Neural cell (in vitro differentiated cells): ENCODE measurements at regions not wholly inside any gene's neighbourhood (a gene's known extent, or its start where the extent isn't known, plus 50 kb on each side); places are given as distances from the start of the nearest gene placed in this dataset.

Source experiments
- H2AFZ ChIP-seq: fragments of 200-600, 300-800 bp; sonication (generic), shearing (Covaris generic); 2 replicates; pipeline ENCODE4 v1.6.0; 2014; ENCODE audit warnings: low read depth, mild to moderate bottlenecking, antibody characterized with exemption, low read length, moderate library complexity
- H3F3A ChIP-seq: fragments of 200-600 bp; shearing (Covaris generic); 2 replicates; pipeline ENCODE4 v1.6.1; 2016; ENCODE audit warnings: mild to moderate bottlenecking, moderate library complexity, mixed read lengths, antibody characterized with exemption, low read length; ENCODE audit not compliant: insufficient read depth, poor library complexity, severe bottlenecking
- H3K27ac ChIP-seq: fragments of 200-600, 300-800 bp; sonication (generic), shearing (Covaris generic); 2 replicates; pipeline ENCODE4 v1.5.1; 2014; ENCODE audit warnings: mild to moderate bottlenecking, low read length, moderate library complexity
- H3K27me3 ChIP-seq: fragments of 300-800, 200-600 bp; sonication (generic), shearing (Covaris generic); 2 replicates; pipeline ENCODE4 v1.6.0; 2014; ENCODE audit warnings: mild to moderate bottlenecking, low read depth, low read length, moderate library complexity; ENCODE audit not compliant: insufficient read depth
- H3K36me3 ChIP-seq: fragments of 300-800, 200-600 bp; sonication (generic), shearing (Covaris generic); 2 replicates; pipeline ENCODE4 v1.5.1; 2014; ENCODE audit warnings: mild to moderate bottlenecking, antibody characterized with exemption, low read length, moderate library complexity; ENCODE audit not compliant: insufficient read depth
- H3K4me2 ChIP-seq: fragments of 300-800, 200-600 bp; sonication (generic), shearing (Covaris generic); 2 replicates; pipeline ENCODE4 v1.6.0; 2014; ENCODE audit warnings: mild to moderate bottlenecking, low read length
- H3K4me3 ChIP-seq: fragments of 300-800, 200-600 bp; sonication (generic), shearing (Covaris generic); 2 replicates; pipeline ENCODE4 v1.5.1; 2014; ENCODE audit warnings: mild to moderate bottlenecking, low read length, moderate library complexity
- H3K79me2 ChIP-seq: fragments of 200-600 bp; shearing (Covaris generic); replicated peaks from 2 replicates; pipeline ENCODE4 v1.6.0; 2014; ENCODE audit warnings: mild to moderate bottlenecking, low read length, moderate library complexity; ENCODE audit not compliant: insufficient read depth
- H3K9ac ChIP-seq: fragments of 300-800, 200-600 bp; sonication (generic), shearing (Covaris generic); 2 replicates; pipeline ENCODE4 v1.6.1; 2016; ENCODE audit warnings: mild to moderate bottlenecking, low read length, mixed read lengths
- H3K9me2 ChIP-seq: fragments of 200-600 bp; shearing (Covaris generic); 2 replicates; pipeline ENCODE4 v1.6.1; 2016; ENCODE audit warnings: mild to moderate bottlenecking, low read length, mixed read lengths; ENCODE audit not compliant: insufficient read depth
- H3K9me3 ChIP-seq: fragments of 200-600, 300-800 bp; sonication (generic), shearing (Covaris generic); 2 replicates; pipeline ENCODE4 v1.6.1; 2016; ENCODE audit warnings: mild to moderate bottlenecking, mixed run types, low read length, moderate library complexity, mixed read lengths
- H4K20me1 ChIP-seq: fragments of 200-600 bp; shearing (Covaris generic); 2 replicates; pipeline ENCODE4 v1.6.1; 2016; ENCODE audit warnings: mild to moderate bottlenecking, mixed run types; ENCODE audit not compliant: insufficient read depth
- EP300 ChIP-seq: fragments of 450-650 bp; conservative IDR thresholded peaks from 2 replicates; pipeline ENCODE4 v1.6.1; 2014; ENCODE audit warnings: antibody characterized with exemption, mild to moderate bottlenecking, moderate library complexity; ENCODE audit not compliant: poor library complexity, severe bottlenecking
- EZH2 ChIP-seq: fragments of 200-600, 300-800 bp; shearing (Covaris generic), sonication (generic); IDR thresholded peaks from 2 replicates; pipeline ENCODE4 v1.6.1; 2014; ENCODE audit warnings: antibody characterized with exemption, low read length, borderline replicate concordance, mild to moderate bottlenecking; ENCODE audit not compliant: insufficient read depth, poor library complexity, severe bottlenecking
- MXI1 ChIP-seq: fragments of 450-650 bp; conservative IDR thresholded peaks from 2 replicates; pipeline ENCODE4 v1.6.1; 2014; ENCODE audit warnings: antibody characterized with exemption, mild to moderate bottlenecking; ENCODE audit not compliant: poor library complexity, severe bottlenecking
- POLR2AphosphoS5 ChIP-seq: IDR thresholded peaks from 2 replicates; pipeline ENCODE4 v1.6.1; 2012
- RAD21 ChIP-seq: fragments of 450-650 bp; conservative IDR thresholded peaks from 2 replicates; pipeline ENCODE4 v1.6.1; 2014; ENCODE audit warnings: antibody characterized with exemption, mild to moderate bottlenecking, moderate library complexity
- SMC3 ChIP-seq: fragments of 450-650 bp; conservative IDR thresholded peaks from 2 replicates; pipeline ENCODE4 v1.6.1; 2014; ENCODE audit warnings: antibody characterized with exemption, mild to moderate bottlenecking, moderate library complexity; ENCODE audit not compliant: poor library complexity
- TAF1 ChIP-seq: IDR thresholded peaks from 2 replicates; pipeline ENCODE4 v1.6.1; 2012; ENCODE audit warnings: low read depth
- TF ChIP-seq, protein P1 (sequence below): fragments of 450-650 bp; IDR thresholded peaks from 2 replicates; pipeline ENCODE4 v1.5.1; 2014; ENCODE audit warnings: antibody characterized with exemption, mild to moderate bottlenecking, moderate library complexity; ENCODE audit not compliant: poor library complexity, severe bottlenecking
- TF ChIP-seq, protein P2 (sequence below): IDR thresholded peaks from 2 replicates; pipeline ENCODE4 v1.6.1; 2012; ENCODE audit warnings: borderline replicate concordance

DNA sequence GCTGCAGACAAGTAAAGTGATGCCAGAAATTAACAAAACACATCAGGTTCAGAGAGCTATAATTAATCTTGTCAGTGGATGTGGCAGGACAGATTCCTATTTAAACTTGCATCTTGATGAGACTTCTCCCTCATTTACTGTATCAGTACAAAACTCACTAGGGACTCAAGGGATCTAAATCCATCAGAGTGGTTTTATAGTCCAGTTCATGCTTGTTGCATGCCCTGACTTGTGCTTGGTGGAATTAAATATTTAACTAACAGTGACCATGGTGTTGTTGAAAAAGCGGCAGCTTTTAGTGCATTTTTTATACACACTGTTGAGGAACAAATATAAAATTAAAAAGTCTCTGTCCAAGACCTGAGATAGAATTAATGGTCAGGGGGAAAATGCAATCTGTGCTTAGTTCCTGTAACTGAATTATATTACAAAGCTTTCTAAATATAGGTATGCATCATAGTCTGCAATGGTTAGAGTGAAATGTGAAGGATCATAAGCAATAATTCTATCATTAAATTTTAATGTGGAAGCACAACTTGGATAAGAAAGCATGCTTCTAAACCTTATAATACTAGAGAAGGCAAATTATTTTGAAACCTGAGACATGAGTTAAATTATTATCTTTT is 1475.5 kb upstream of the TENM4 start:
- H3F3A ChIP-seq = no peaks in the 10 kb centered on the region
- no peak overlapping the region for H3K4me3 ChIP-seq
- H3K4me2 ChIP-seq = no peak overlapping the region
- H3K9me2 ChIP-seq = no peaks in the 10 kb centered on the region
- TF ChIP-seq, protein P1, sequence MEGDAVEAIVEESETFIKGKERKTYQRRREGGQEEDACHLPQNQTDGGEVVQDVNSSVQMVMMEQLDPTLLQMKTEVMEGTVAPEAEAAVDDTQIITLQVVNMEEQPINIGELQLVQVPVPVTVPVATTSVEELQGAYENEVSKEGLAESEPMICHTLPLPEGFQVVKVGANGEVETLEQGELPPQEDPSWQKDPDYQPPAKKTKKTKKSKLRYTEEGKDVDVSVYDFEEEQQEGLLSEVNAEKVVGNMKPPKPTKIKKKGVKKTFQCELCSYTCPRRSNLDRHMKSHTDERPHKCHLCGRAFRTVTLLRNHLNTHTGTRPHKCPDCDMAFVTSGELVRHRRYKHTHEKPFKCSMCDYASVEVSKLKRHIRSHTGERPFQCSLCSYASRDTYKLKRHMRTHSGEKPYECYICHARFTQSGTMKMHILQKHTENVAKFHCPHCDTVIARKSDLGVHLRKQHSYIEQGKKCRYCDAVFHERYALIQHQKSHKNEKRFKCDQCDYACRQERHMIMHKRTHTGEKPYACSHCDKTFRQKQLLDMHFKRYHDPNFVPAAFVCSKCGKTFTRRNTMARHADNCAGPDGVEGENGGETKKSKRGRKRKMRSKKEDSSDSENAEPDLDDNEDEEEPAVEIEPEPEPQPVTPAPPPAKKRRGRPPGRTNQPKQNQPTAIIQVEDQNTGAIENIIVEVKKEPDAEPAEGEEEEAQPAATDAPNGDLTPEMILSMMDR = no peak
- TF ChIP-seq EP300 (no peak), RAD21 (no peak), EZH2 (no peak), POLR2AphosphoS5 (no peak), SMC3 (no peak), MXI1 (no peak), TAF1 (no peak)
- TF ChIP-seq, protein P2, sequence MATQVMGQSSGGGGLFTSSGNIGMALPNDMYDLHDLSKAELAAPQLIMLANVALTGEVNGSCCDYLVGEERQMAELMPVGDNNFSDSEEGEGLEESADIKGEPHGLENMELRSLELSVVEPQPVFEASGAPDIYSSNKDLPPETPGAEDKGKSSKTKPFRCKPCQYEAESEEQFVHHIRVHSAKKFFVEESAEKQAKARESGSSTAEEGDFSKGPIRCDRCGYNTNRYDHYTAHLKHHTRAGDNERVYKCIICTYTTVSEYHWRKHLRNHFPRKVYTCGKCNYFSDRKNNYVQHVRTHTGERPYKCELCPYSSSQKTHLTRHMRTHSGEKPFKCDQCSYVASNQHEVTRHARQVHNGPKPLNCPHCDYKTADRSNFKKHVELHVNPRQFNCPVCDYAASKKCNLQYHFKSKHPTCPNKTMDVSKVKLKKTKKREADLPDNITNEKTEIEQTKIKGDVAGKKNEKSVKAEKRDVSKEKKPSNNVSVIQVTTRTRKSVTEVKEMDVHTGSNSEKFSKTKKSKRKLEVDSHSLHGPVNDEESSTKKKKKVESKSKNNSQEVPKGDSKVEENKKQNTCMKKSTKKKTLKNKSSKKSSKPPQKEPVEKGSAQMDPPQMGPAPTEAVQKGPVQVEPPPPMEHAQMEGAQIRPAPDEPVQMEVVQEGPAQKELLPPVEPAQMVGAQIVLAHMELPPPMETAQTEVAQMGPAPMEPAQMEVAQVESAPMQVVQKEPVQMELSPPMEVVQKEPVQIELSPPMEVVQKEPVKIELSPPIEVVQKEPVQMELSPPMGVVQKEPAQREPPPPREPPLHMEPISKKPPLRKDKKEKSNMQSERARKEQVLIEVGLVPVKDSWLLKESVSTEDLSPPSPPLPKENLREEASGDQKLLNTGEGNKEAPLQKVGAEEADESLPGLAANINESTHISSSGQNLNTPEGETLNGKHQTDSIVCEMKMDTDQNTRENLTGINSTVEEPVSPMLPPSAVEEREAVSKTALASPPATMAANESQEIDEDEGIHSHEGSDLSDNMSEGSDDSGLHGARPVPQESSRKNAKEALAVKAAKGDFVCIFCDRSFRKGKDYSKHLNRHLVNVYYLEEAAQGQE = no peak
- peaks cover 3% of the 10 kb centered on the region for H3K9me3 ChIP-seq
- H3K36me3 ChIP-seq = no peaks in the 10 kb centered on the region
- no peak overlapping the region for H3K27ac ChIP-seq
- H4K20me1 ChIP-seq = no peaks in the 10 kb centered on the region
- H3K9ac ChIP-seq = no peak overlapping the region
- H3K79me2 ChIP-seq = no peaks in the 10 kb centered on the region
- H3K27me3 ChIP-seq = no peaks in the 10 kb centered on the region
- no peak overlapping the region for H2AFZ ChIP-seq

- H3K4me3 ChIP-seq = no peak overlapping the region
- H2AFZ ChIP-seq = no peak overlapping the region
- H3K9ac ChIP-seq = no peak overlapping the region
- no peaks in the 10 kb centered on the region for H4K20me1 ChIP-seq
- no peak overlapping the region for H3K27ac ChIP-seq
- no peak overlapping the region for H3K4me2 ChIP-seq
- TF ChIP-seq EZH2 = no peak
- TF ChIP-seq TAF1 = no peak
- no peak for TF ChIP-seq EP300
- TF ChIP-seq, protein P1 = no peak
- no peak for TF ChIP-seq POLR2AphosphoS5
- no peak for TF ChIP-seq RAD21
- no peak for TF ChIP-seq MXI1
- no peak for TF ChIP-seq SMC3
- TF ChIP-seq, protein P2 = no peak
- H3K27me3 ChIP-seq = no peaks in the 10 kb centered on the region
- no peaks in the 10 kb centered on the region for H3F3A ChIP-seq
- H3K79me2 ChIP-seq = no peaks in the 10 kb centered on the region
- H3K9me2 ChIP-seq = no peaks in the 10 kb centered on the region
- no peaks in the 10 kb centered on the region for H3K9me3 ChIP-seq
- no peaks in the 10 kb centered on the region for H3K36me3 ChIP-seq
These were observed 1473.5 kb upstream of the TENM4 start for GRCh38 chr11:80914311-80914710.
